Natural killer cell (primary cell): ENCODE measurements at regions not wholly inside any gene's neighbourhood (a gene's known extent, or its start where the extent isn't known, plus 50 kb on each side); places are given as distances from the start of the nearest gene placed in this dataset.

Source experiments
- ATAC-seq, 3 donors: fragments of 150-1000 bp in 2 of 3; fragments of 200-7000 bp in 1 of 3; cut with Tn5 transposase; 1 replicate in 1 of 3; 2 replicates in 2 of 3; pipeline ENCODE4 v1.10.0; 2021; ENCODE audit warnings: mild to moderate bottlenecking in 2 of 3, moderate library complexity in 2 of 3
- DNase-seq, 2 donors: peaks; one replicate each; pipeline versions ENCODE4 v3.0.0 to v3.0.0-alpha.2; 2013 to 2021; ENCODE audit warnings: mixed read lengths in 1 of 2
- H3K27ac ChIP-seq: one replicate; pipeline ENCODE4 v1.5.1; 2013; ENCODE audit warnings: mild to moderate bottlenecking, low read length
- H3K27me3 ChIP-seq: one replicate; pipeline ENCODE4 v1.6.1; 2013; ENCODE audit warnings: low read length; ENCODE audit not compliant: control insufficient read depth, insufficient read depth
- H3K36me3 ChIP-seq: one replicate; pipeline ENCODE4 v1.6.1; 2013; ENCODE audit warnings: low read length; ENCODE audit not compliant: control insufficient read depth, insufficient read depth
- H3K4me1 ChIP-seq: one replicate; pipeline ENCODE4 v1.6.1; 2013; ENCODE audit warnings: low read length; ENCODE audit not compliant: control insufficient read depth, insufficient read depth
- H3K4me3 ChIP-seq: one replicate; pipeline ENCODE4 v1.5.1; 2013; ENCODE audit warnings: low read length
- H3K9me3 ChIP-seq: one replicate; pipeline ENCODE4 v1.6.1; 2013; ENCODE audit warnings: low read length; ENCODE audit not compliant: control insufficient read depth, insufficient read depth
- H3K27ac Mint-ChIP-seq, 2 donors: one replicate each; pipeline ENCODE4 v1.8.0; 2022; ENCODE audit warnings: mild to moderate bottlenecking in 2 of 2, mixed read lengths in 2 of 2, moderate library complexity in 1 of 2
- H3K27me3 Mint-ChIP-seq, 2 donors: one replicate each; pipeline ENCODE4 v1.8.0; 2022; ENCODE audit warnings: low read depth in 2 of 2, mixed read lengths in 2 of 2
- H3K36me3 Mint-ChIP-seq: one replicate; pipeline ENCODE4 v1.8.0; 2022; ENCODE audit warnings: mixed read lengths
- H3K4me1 Mint-ChIP-seq, 2 donors: one replicate each; pipeline ENCODE4 v1.8.0; 2022; ENCODE audit warnings: mixed read lengths in 2 of 2
- H3K4me3 Mint-ChIP-seq: one replicate; pipeline ENCODE4 v1.8.0; 2022; ENCODE audit warnings: mild to moderate bottlenecking, moderate library complexity, mixed read lengths
- H3K9me3 Mint-ChIP-seq, 2 donors: one replicate each; pipeline ENCODE4 v1.8.0; 2022; ENCODE audit warnings: mixed read lengths in 2 of 2
- CTCF ChIP-seq: fragments of 200-600 bp; IDR thresholded peaks from one replicate; pipeline ENCODE4 v1.8.0; 2022; ENCODE audit warnings: antibody characterized with exemption
- WGBS: methylation state at CpG from one replicate; pipeline ENCODE4 v1.1.7; 2013; ENCODE audit warnings: missing lambda C conversion rate; ENCODE audit not compliant: insufficient coverage; 5-methylcytosine and 5-hydroxymethylcytosine counted together
- intact Hi-C: fragments of 100-400 bp; cut with micrococcal nuclease; formaldehyde crosslinking; loops from one replicate; pipeline ENCODE4 v1.14.2; 2022

DNA sequence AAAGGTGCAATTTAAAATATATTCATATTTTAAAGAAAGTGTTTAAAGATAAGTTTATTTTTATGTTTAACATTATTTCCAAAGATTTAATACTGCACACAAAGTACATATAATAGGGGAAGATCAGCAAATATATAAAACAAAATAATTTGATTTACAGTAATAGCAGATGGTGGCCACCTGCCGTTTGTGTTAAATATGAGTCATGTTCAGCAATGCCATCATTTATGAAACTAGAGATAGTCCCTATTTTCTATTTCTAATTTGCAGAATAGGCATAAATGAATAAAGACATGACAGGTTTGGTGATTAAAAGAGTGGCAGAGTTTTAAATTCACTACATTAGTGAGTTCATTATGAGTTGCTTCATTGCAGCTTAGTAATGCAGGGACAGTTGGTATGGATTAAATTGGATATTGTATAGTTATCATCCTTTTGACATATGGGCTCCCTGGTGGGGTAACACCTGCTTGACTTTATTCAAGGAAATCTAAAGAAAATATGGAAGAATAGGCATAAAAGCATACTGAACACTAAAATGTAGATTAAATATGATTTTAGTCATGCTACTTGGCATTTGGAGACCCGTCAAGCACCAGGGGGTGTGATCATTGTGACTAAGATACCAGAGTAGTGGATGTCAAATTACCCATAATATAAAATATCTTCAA lies 78.8 kb upstream of the BANK1 start:
- intact Hi-C loops: no loop called here
- Mint-ChIP-seq H3K4me1 (no peaks in the 10 kb centered on the region), H3K9me3 (peaks cover 0 to under 1% of the 10 kb centered on the region in 2 donors), H3K27ac (no peak overlapping the region), H3K4me3 (no peak overlapping the region), H3K27me3 (no peaks in the 10 kb centered on the region), H3K36me3 (peaks cover 2% of the 10 kb centered on the region)
- DNase-seq (no peak), ATAC-seq (no peak)
- H3K4me3 ChIP-seq: no peak overlapping the region
- no peak for TF ChIP-seq CTCF
- H3K27ac ChIP-seq: no peak overlapping the region
- peaks cover 4% of the 10 kb centered on the region for H3K9me3 ChIP-seq
- H3K27me3 ChIP-seq: no peaks in the 10 kb centered on the region
- no peaks in the 10 kb centered on the region for H3K4me1 ChIP-seq
- WGBS: no CpG with 5 or more reads among the region's 2 CpGs
- no peaks in the 10 kb centered on the region for H3K36me3 ChIP-seq

DNA sequence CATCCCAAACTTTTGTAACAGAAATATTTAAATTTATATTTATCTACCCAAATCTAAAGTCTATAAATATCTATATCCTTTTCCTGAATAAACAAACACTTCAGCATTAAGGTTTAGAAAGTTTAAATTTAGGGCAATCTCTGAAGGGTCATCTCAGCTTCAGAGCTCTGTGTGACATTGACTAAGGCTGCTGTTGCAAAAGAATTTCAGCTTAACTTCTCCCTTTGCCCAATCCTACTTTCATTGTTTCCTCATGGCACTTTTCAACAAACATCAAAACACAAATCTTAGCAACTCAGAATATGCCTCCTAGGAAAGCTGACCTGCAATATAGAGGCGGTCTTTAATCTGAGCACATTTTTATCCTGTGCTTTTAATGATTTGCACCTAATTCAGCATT lies 79.7 kb upstream of the BANK1 start:
- 100% methylated on average over 1 of the region's 1 CpG for WGBS
- DNase-seq: no peak
- no peaks in the 10 kb centered on the region for H3K4me1 Mint-ChIP-seq

DNA sequence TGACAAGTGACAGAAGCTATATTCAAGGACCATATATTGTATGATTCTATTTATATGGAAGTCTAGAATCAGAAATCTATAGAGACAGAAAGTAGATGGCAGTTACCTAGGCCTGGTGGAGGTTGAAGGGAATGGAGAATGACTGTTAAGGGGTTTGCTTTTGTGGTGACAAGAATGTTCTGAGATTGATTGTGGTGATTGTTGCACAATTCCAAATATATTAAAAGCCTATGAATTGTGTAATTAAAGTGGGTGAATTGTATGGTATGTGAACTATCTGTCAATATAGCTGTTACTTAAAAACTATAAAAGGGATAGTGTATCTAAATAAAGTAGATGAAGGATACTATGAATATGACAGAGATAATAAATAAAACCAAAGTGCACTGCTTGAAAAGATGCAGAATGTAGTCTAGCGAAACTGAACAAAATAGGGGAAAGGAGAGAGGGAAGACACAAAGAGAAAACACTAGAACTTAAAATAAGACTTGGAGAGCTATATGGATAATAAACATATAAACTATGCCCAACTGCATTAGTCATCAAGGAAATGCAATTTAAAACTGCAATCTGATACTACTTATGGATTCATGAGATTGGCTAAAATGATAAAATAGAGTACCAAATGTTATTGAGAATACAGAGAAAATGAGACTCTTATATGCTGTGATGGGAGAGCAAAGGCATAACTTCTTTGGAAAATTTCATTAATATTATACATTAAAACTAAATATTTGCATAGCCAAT lies 82.1 kb upstream of the BANK1 start:
- Histone ChIP-seq H3K9me3 (no peaks in the 10 kb centered on the region), H3K27me3 (no peaks in the 10 kb centered on the region), H3K4me1 (no peaks in the 10 kb centered on the region), H3K36me3 (no peaks in the 10 kb centered on the region), H3K4me3 (no peak overlapping the region), H3K27ac (no peak overlapping the region)
- ATAC-seq (no peak), DNase-seq (no peak)
- intact Hi-C loops: no loop called here
- Mint-ChIP-seq H3K27me3 (no peaks in the 10 kb centered on the region), H3K4me1 (no peaks in the 10 kb centered on the region), H3K9me3 (peaks cover 5 to 6% of the 10 kb centered on the region in 2 donors), H3K36me3 (peaks cover 12% of the 10 kb centered on the region), H3K4me3 (no peak overlapping the region), H3K27ac (no peak overlapping the region)
- no peak for TF ChIP-seq CTCF
- 100% methylated on average over 1 of the region's 1 CpG for WGBS

More for the DNA sequence above, 79.7 kb upstream of the BANK1 start:
- peaks cover 4% of the 10 kb centered on the region for H3K9me3 ChIP-seq
- Mint-ChIP-seq H3K4me3 (no peak overlapping the region), H3K36me3 (peaks cover 11% of the 10 kb centered on the region), H3K9me3 (peaks cover 5 to 6% of the 10 kb centered on the region in 2 donors), H3K27ac (no peak overlapping the region), H3K27me3 (no peaks in the 10 kb centered on the region)
- H3K4me3 ChIP-seq: no peak overlapping the region
- no peaks in the 10 kb centered on the region for H3K4me1 ChIP-seq
- intact Hi-C loops: no loop called here
- ATAC-seq: no peak
- no peak for TF ChIP-seq CTCF
- no peaks in the 10 kb centered on the region for H3K36me3 ChIP-seq
- no peak overlapping the region for H3K27ac ChIP-seq
- H3K27me3 ChIP-seq: no peaks in the 10 kb centered on the region
